Mesothelial cell of epicardium (in vitro differentiated cells): ENCODE measurements at regions not wholly inside any gene's neighbourhood (a gene's known extent, or its start where the extent isn't known, plus 50 kb on each side); places are given as distances from the start of the nearest gene placed in this dataset.

ENCODE experiments used
- DNase-seq, 2 experiments: peaks; one replicate each; pipeline ENCODE4 v3.0.0; 2021; ENCODE audit warnings: low spot score in 2 of 2; ENCODE audit not compliant: unreplicated experiment in 2 of 2
- H3K27ac Mint-ChIP-seq: 2 replicates; pipeline ENCODE4 v1.8.0; 2021; ENCODE audit warnings: mixed read lengths
- H3K27me3 Mint-ChIP-seq: 2 replicates; pipeline ENCODE4 v1.8.0; 2021; ENCODE audit warnings: low read depth, mixed read lengths
- H3K36me3 Mint-ChIP-seq: 2 replicates; pipeline ENCODE4 v1.8.0; 2021; ENCODE audit warnings: mixed read lengths
- H3K4me1 Mint-ChIP-seq: 2 replicates; pipeline ENCODE4 v1.8.0; 2021; ENCODE audit warnings: mixed read lengths
- H3K4me3 Mint-ChIP-seq: 2 replicates; pipeline ENCODE4 v1.8.0; 2021; ENCODE audit warnings: mild to moderate bottlenecking, moderate library complexity, mixed read lengths
- H3K9me3 Mint-ChIP-seq: 2 replicates; pipeline ENCODE4 v1.8.0; 2021; ENCODE audit warnings: mixed read lengths
- TF ChIP-seq, protein P1 (sequence below): fragments of 200-600 bp; sonication (generic); IDR thresholded peaks from one replicate; pipeline ENCODE4 v1.5.0; 2021; ENCODE audit warnings: antibody characterized with exemption; ENCODE audit not compliant: unreplicated experiment

DNA sequence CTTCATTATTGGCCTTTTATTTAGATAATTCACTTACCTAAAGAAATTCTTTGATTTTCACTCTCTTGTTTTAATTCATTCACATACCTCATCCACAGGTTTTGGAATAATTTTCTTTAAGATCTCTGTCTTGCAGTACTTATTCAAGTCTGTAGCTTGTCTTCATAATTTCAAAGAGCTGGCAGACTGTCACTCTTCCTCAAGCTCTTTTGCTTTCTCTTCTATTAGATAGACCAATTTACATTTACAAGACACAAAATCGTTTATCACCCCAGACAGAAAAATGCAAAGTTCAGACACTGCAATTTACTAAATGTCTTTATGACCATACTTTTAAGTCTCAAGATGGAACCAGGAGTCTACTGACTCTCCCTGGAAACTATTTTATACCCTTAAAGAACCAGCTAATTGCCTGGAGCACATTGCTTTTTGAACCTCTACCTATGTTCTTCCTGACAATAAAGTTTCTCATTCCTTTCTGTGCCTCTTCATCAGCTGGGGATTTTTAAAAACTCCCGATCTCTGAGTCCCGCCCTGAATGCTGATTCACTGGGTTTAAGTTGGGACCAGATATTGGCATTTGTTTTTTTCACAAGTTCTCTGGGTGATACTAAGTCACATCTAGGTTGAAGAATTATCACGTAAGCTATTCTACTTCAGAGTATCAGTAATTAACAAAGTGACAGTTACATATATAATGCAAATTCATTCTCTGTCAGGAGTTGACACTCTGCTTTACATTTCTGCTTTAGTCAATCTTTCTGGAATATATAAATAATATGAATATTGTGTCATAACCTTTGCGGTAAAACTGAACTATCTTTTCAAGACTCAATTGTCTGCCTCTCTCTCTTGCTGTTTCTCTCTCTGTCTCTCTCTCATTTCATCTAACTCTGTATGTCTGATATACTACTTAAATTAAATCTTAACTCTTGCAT lies 196.4 kb downstream of the PCDH7 start:
- Mint-ChIP-seq H3K4me1 (peaks cover 52% of the 10 kb centered on the region), H3K9me3 (no peaks in the 10 kb centered on the region), H3K27ac (peak overlapping the region; percentile 76), H3K4me3 (no peak overlapping the region), H3K36me3 (peaks cover 2% of the 10 kb centered on the region), H3K27me3 (no peaks in the 10 kb centered on the region)
- DNase-seq: no peak
- TF ChIP-seq, protein P1, sequence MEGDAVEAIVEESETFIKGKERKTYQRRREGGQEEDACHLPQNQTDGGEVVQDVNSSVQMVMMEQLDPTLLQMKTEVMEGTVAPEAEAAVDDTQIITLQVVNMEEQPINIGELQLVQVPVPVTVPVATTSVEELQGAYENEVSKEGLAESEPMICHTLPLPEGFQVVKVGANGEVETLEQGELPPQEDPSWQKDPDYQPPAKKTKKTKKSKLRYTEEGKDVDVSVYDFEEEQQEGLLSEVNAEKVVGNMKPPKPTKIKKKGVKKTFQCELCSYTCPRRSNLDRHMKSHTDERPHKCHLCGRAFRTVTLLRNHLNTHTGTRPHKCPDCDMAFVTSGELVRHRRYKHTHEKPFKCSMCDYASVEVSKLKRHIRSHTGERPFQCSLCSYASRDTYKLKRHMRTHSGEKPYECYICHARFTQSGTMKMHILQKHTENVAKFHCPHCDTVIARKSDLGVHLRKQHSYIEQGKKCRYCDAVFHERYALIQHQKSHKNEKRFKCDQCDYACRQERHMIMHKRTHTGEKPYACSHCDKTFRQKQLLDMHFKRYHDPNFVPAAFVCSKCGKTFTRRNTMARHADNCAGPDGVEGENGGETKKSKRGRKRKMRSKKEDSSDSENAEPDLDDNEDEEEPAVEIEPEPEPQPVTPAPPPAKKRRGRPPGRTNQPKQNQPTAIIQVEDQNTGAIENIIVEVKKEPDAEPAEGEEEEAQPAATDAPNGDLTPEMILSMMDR: no peak

DNA sequence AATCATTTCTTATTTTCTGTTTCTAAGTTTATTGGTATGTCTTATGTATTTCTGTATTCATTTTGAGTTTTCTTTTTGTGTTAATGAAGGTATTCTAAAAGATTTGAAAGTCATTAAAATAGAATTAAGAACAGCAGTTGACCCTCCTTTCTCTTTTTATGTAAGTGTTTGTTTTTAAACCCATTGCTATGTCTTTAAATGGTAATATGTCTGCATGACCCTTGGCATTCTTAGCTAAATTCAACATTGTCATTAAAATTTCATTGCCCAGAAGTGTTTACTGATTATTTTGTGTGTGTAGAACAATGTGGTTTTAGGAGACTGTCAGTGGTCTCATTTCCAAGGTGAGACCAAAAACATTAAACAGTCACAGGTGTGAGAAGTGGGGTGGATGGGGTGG lies 197.8 kb downstream of the PCDH7 start:
- no peak overlapping the region for H3K4me3 Mint-ChIP-seq
- TF ChIP-seq, protein P1: no peak
- peaks cover 41% of the 10 kb centered on the region for H3K4me1 Mint-ChIP-seq
- no peaks in the 10 kb centered on the region for H3K9me3 Mint-ChIP-seq
- H3K36me3 Mint-ChIP-seq: peaks cover 6% of the 10 kb centered on the region
- no peak for DNase-seq
- H3K27ac Mint-ChIP-seq: peak overlapping the region; percentile 27
- H3K27me3 Mint-ChIP-seq: no peaks in the 10 kb centered on the region

DNA sequence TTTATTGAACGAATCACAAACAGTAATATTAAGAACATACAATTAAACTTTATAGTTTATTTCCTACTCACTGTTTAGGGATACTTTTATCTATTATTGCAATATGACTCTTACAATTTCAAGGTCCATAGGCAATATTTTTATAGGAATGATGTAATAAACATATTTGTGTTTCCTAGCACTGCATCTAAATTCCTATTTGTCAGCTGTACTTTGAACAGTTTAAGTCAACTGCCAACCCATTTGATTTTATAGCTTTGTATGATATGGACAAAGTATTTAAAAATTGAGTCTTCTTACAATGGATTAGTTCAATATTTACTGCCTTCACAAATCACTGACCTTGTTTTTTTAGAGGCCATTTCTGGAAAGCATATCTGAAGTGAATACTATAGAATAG lies 199.3 kb downstream of the PCDH7 start:
- TF ChIP-seq, protein P1: no peak
- Mint-ChIP-seq H3K4me3 (no peak overlapping the region), H3K27ac (no peak overlapping the region), H3K36me3 (peaks cover 6% of the 10 kb centered on the region), H3K4me1 (peaks cover 30% of the 10 kb centered on the region), H3K9me3 (no peaks in the 10 kb centered on the region), H3K27me3 (no peaks in the 10 kb centered on the region)
- DNase-seq: no peak

DNA sequence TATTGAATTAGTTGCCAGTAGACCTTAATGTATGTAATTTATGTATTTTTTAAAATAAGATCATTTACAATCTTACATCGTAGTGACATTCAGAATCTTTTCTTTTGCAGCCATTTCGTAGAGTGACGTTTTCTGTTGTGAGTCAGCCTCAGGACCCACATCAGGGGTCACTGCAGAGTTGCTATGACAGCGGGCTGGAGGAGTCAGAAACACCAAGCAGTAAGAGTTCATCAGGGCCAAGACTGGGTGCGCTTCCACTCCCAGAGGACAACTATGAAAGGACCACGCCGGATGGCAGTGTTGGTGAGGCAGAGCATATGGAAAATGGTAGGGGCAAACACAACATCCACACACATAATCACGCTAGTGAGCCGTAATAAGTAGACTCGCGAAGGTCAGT lies 199.9 kb downstream of the PCDH7 start:
- no peak overlapping the region for H3K4me3 Mint-ChIP-seq
- H3K27ac Mint-ChIP-seq: no peak overlapping the region
- H3K4me1 Mint-ChIP-seq: peaks cover 29% of the 10 kb centered on the region
- TF ChIP-seq, protein P1: no peak
- no peak for DNase-seq
- peaks cover 6% of the 10 kb centered on the region for H3K36me3 Mint-ChIP-seq
- H3K27me3 Mint-ChIP-seq: no peaks in the 10 kb centered on the region
- H3K9me3 Mint-ChIP-seq: no peaks in the 10 kb centered on the region

DNA sequence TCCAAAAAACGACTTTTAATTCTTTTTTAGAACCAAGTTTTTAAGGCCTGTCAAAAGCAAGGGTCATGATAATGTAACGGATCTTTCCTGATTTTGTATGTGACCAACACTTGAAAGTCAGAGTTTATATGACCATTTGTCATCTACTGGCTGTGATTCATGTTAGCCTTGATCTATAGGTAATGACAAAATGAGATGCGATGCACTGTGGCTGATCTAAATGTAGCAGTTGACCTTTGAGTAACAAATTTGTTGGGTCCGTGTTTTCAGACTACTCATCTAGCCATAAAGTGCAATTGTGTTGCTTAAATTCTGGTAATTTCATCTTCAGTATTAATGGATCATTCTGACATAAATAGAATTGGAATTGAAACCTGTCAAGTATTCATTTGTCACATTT lies 202.5 kb downstream of the PCDH7 start:
- TF ChIP-seq, protein P1: no peak
- Mint-ChIP-seq H3K36me3 (peaks cover 8% of the 10 kb centered on the region), H3K4me3 (no peak overlapping the region), H3K9me3 (no peaks in the 10 kb centered on the region), H3K27ac (no peak overlapping the region), H3K27me3 (no peaks in the 10 kb centered on the region), H3K4me1 (peaks cover 15% of the 10 kb centered on the region)
- DNase-seq: no peak
